ENCODE measurements at regions not wholly inside any gene's neighbourhood (a gene's known extent, or its start where the extent isn't known, plus 50 kb on each side); places are given as distances from the start of the nearest gene placed in this dataset.

DNA sequence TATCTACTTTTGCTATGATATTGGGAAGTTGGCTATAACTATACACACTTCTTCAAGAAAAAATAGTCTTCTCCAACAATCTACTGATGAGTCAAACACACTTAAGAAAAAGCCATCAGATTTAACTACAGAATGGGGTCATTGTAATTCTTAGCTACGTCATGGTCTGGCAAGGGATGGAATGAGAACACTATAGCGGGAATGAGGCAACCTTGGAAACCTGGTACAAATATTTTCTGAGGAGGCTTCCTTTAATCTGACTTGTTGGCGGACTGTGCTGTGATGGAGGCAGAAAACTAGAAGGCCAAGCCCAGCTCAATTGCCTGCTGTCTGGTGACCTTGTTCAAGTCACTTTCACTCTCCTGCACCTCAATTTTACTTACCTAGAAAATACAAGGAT, 586.8 kb upstream of the JAG1 start:
- no peak for TF ChIP-seq ESRRG (CRISPR knock-in tag; IDR thresholded peaks at IDR 0.05)
- TF ChIP-seq ISL1 (CRISPR knock-in tag; IDR thresholded peaks at IDR 0.05) = no peak
- TF ChIP-seq, protein P1, sequence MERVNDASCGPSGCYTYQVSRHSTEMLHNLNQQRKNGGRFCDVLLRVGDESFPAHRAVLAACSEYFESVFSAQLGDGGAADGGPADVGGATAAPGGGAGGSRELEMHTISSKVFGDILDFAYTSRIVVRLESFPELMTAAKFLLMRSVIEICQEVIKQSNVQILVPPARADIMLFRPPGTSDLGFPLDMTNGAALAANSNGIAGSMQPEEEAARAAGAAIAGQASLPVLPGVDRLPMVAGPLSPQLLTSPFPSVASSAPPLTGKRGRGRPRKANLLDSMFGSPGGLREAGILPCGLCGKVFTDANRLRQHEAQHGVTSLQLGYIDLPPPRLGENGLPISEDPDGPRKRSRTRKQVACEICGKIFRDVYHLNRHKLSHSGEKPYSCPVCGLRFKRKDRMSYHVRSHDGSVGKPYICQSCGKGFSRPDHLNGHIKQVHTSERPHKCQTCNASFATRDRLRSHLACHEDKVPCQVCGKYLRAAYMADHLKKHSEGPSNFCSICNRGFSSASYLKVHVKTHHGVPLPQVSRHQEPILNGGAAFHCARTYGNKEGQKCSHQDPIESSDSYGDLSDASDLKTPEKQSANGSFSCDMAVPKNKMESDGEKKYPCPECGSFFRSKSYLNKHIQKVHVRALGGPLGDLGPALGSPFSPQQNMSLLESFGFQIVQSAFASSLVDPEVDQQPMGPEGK (CRISPR knock-in tag; IDR thresholded peaks at IDR 0.05; ENCODE audit: borderline replicate concordance) = no peak
- no peak for TF ChIP-seq POU6F1 (CRISPR knock-in tag; IDR thresholded peaks at IDR 0.05; ENCODE audit: borderline replicate concordance, low read depth)
- no peak for TF ChIP-seq RARB (CRISPR knock-in tag; IDR thresholded peaks at IDR 0.05)
- TF ChIP-seq ZNF565 (CRISPR knock-in tag; conservative IDR thresholded peaks at IDR 0.05; ENCODE audit: low read depth) = no peak
- no peak for TF ChIP-seq TCF4 (CRISPR knock-in tag; IDR thresholded peaks at IDR 0.05; ENCODE audit: borderline replicate concordance)
- no peak for TF ChIP-seq PPARA (CRISPR knock-in tag; IDR thresholded peaks at IDR 0.05; ENCODE audit: borderline replicate concordance)
- no peak for TF ChIP-seq ZFP3 (CRISPR knock-in tag; IDR thresholded peaks at IDR 0.05)
- no peak for TF ChIP-seq SNAI2 (CRISPR knock-in tag; IDR thresholded peaks at IDR 0.05)
- TF ChIP-seq ARNTL (CRISPR knock-in tag; IDR thresholded peaks at IDR 0.05; ENCODE audit: borderline replicate concordance, low read depth) = no peak
- no peak for TF ChIP-seq OSR1 (CRISPR knock-in tag; IDR thresholded peaks at IDR 0.05)
- TF ChIP-seq ZC3H10 (CRISPR knock-in tag; IDR thresholded peaks at IDR 0.05) = no peak
- no peak for TF ChIP-seq ZNF70 (CRISPR knock-in tag; IDR thresholded peaks at IDR 0.05)
- no peak for TF ChIP-seq CSRNP3 (CRISPR knock-in tag; IDR thresholded peaks at IDR 0.05)
- TF ChIP-seq ZFP30 (CRISPR knock-in tag; IDR thresholded peaks at IDR 0.05) = no peak
- TF ChIP-seq GLIS3 (CRISPR knock-in tag; IDR thresholded peaks at IDR 0.05) = no peak
- no peak for ATAC-seq

DNA sequence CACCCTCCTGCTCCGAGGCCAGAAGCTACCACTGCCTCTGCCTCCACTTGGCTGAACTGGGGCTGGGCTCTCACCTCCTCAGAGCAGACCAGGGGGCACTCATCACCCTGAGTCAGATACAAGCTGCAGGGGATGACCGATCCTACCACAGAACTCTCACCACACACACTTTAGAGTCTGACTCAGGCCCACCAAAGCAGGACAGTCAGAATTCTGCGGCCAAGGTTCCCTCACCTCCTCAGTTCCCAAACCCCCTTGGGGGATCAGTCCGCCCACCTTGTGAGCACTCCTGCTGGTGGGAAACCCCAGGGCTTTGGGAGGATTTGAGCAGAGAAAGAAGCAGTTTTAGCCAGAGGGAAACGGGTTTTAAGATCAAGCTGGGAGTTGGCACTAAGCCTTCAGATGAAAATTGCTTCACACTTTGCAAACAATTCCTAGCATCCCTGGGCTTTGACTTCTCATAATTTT, 587.8 kb upstream of the JAG1 start:
- TF ChIP-seq ZNF565 (CRISPR knock-in tag; conservative IDR thresholded peaks at IDR 0.05; ENCODE audit: low read depth) (no peak), ISL1 (CRISPR knock-in tag; IDR thresholded peaks at IDR 0.05) (no peak), RARB (CRISPR knock-in tag; IDR thresholded peaks at IDR 0.05) (no peak), ZFP30 (CRISPR knock-in tag; IDR thresholded peaks at IDR 0.05) (no peak), SNAI2 (CRISPR knock-in tag; IDR thresholded peaks at IDR 0.05) (no peak), ZC3H10 (CRISPR knock-in tag; IDR thresholded peaks at IDR 0.05) (no peak), ZNF8 (CRISPR knock-in tag; IDR thresholded peaks at IDR 0.05) (no peak), OSR1 (CRISPR knock-in tag; IDR thresholded peaks at IDR 0.05) (no peak), TOX (CRISPR knock-in tag; IDR thresholded peaks at IDR 0.05; ENCODE audit: borderline replicate concordance) (no peak), CREB5 (CRISPR knock-in tag; IDR thresholded peaks at IDR 0.05; ENCODE audit: low read depth) (no peak), ZNF70 (CRISPR knock-in tag; IDR thresholded peaks at IDR 0.05) (no peak), ESRRG (CRISPR knock-in tag; IDR thresholded peaks at IDR 0.05) (no peak), GLIS3 (CRISPR knock-in tag; IDR thresholded peaks at IDR 0.05) (no peak), BACH2 (CRISPR knock-in tag; IDR thresholded peaks at IDR 0.05; ENCODE audit: borderline replicate concordance) (no peak), CSRNP3 (CRISPR knock-in tag; IDR thresholded peaks at IDR 0.05) (no peak), POU6F1 (CRISPR knock-in tag; IDR thresholded peaks at IDR 0.05; ENCODE audit: borderline replicate concordance, low read depth) (no peak), PPARA (CRISPR knock-in tag; IDR thresholded peaks at IDR 0.05; ENCODE audit: borderline replicate concordance) (no peak), TCF4 (CRISPR knock-in tag; IDR thresholded peaks at IDR 0.05; ENCODE audit: borderline replicate concordance) (no peak), ARNTL (CRISPR knock-in tag; IDR thresholded peaks at IDR 0.05; ENCODE audit: borderline replicate concordance, low read depth) (no peak)
- ATAC-seq = peak; percentile 43; the same call in 1 of the 3 replicates
